SK-N-SH (cell line): ENCODE measurements at regions not wholly inside any gene's neighbourhood (a gene's known extent, or its start where the extent isn't known, plus 50 kb on each side); places are given as distances from the start of the nearest gene placed in this dataset.

Experiments
- CTCF ChIA-PET: fragments of 300-600, 350-600 bp; formaldehyde crosslinking; extraction: SDS; loops from one replicate; lab custom pipeline; 2021; lab: Yijun Ruan, JAX
- POLR2A ChIA-PET: fragments of 350-600 bp; sonication (Branson Sonifier 250); formaldehyde crosslinking; extraction: SDS; loops from one replicate; lab custom pipeline; 2020; ENCODE audit warnings: antibody characterized with exemption, inconsistent platforms; lab: Yijun Ruan, JAX
- DNase-seq: peaks from one replicate; pipeline ENCODE4 v3.0.0; 2012
- H2AFZ ChIP-seq: fragments of 200-600 bp; sonication (generic); 2 replicates; pipeline ENCODE4 v1.8.1; 2016; ENCODE audit warnings: antibody characterized with exemption, mild to moderate bottlenecking, low read depth
- H3F3A ChIP-seq: fragments of 200-600 bp; sonication (generic); replicated peaks from 2 replicates; pipeline ENCODE3; 2016; ENCODE audit warnings: antibody characterized with exemption, mild to moderate bottlenecking; ENCODE audit not compliant: insufficient read depth
- H3K27ac ChIP-seq, 2 experiments: fragments of 200-500 bp in 1 of 2; fragments of 200-600 bp in 1 of 2; sonication (Bioruptor generic) in 1 of 2; sonication (generic), shearing (Covaris generic) in 1 of 2; 2 replicates each; pipeline versions ENCODE4 v1.5.1 to v1.6.1; 2014 to 2016; ENCODE audit warnings: low read depth in 2 of 2, inconsistent platforms in 1 of 2, low read length in 1 of 2, mild to moderate bottlenecking in 1 of 2, mixed read lengths in 1 of 2
- H3K27me3 ChIP-seq: fragments of 200-600 bp; sonication (generic), shearing (Covaris generic); 2 replicates; pipeline ENCODE4 v1.6.1; 2016; ENCODE audit warnings: mixed run types; ENCODE audit not compliant: insufficient read depth
- H3K36me3 ChIP-seq, 2 experiments: fragments of 200-500 bp in 1 of 2; fragments of 200-600 bp in 1 of 2; sonication (Bioruptor generic) in 1 of 2; sonication (generic) in 1 of 2; replicated peaks in 1 of 2; 2 replicates each; pipeline versions ENCODE3 to v1.5.1; 2014 to 2016; ENCODE audit warnings: low read length in 1 of 2, mild to moderate bottlenecking in 1 of 2; ENCODE audit not compliant: insufficient read depth in 2 of 2, control insufficient read depth in 1 of 2
- H3K4me1 ChIP-seq, 2 experiments: fragments of 200-500 bp in 1 of 2; fragments of 200-600 bp in 1 of 2; sonication (Bioruptor generic) in 1 of 2; sonication (generic), shearing (Covaris generic) in 1 of 2; 2 replicates each; pipeline versions ENCODE4 v1.5.1 to v1.6.1; 2014 to 2016; ENCODE audit warnings: low read depth in 1 of 2, low read length in 1 of 2, mixed run types in 1 of 2; ENCODE audit not compliant: insufficient read depth in 2 of 2, control insufficient read depth in 1 of 2
- H3K4me2 ChIP-seq: fragments of 200-600 bp; sonication (generic), shearing (Covaris generic); 2 replicates; pipeline ENCODE4 v1.6.1; 2017; ENCODE audit warnings: mixed run types
- H3K4me3 ChIP-seq, 2 experiments: fragments of 200-500 bp in 1 of 2; fragments of 200-600 bp in 1 of 2; sonication (Bioruptor generic) in 1 of 2; sonication (generic), shearing (Covaris generic) in 1 of 2; 2 replicates each; pipeline versions ENCODE4 v1.5.1 to v1.8.1; 2014 to 2016; ENCODE audit warnings: low read depth in 2 of 2, inconsistent platforms in 1 of 2, low read length in 1 of 2, mild to moderate bottlenecking in 1 of 2, mixed read lengths in 1 of 2, moderate library complexity in 1 of 2
- H3K79me2 ChIP-seq: fragments of 200-600 bp; sonication (generic); 2 replicates; pipeline ENCODE4 v1.8.1; 2017; ENCODE audit warnings: mild to moderate bottlenecking; ENCODE audit not compliant: insufficient read depth
- H3K9ac ChIP-seq: fragments of 200-600 bp; sonication (generic); 2 replicates; pipeline ENCODE4 v1.6.1; 2017; ENCODE audit warnings: mixed run types
- H3K9me2 ChIP-seq: fragments of 200-600 bp; sonication (generic); 2 replicates; pipeline ENCODE4 v1.6.1; 2017; ENCODE audit warnings: mixed run types
- H3K9me3 ChIP-seq: fragments of 200-600 bp; sonication (generic); 2 replicates; pipeline ENCODE4 v1.6.1; 2017; ENCODE audit warnings: mixed run types, mild to moderate bottlenecking, moderate library complexity
- H4K20me1 ChIP-seq: fragments of 200-600 bp; sonication (generic); 2 replicates; pipeline ENCODE4 v1.6.1; 2017; ENCODE audit warnings: mild to moderate bottlenecking, mixed run types; ENCODE audit not compliant: insufficient read depth
- CHD2 ChIP-seq: fragments of 150-350 bp; IDR thresholded peaks from 2 replicates; pipeline ENCODE4 v1.6.1; 2018; ENCODE audit warnings: low read length; ENCODE audit not compliant: partially characterized antibody
- EP300 ChIP-seq, 2 experiments: IDR thresholded peaks; 2 replicates each; pipeline versions ENCODE4 v1.4.0 to v1.6.1; 2012; ENCODE audit warnings: borderline replicate concordance in 1 of 2, low read depth in 1 of 2, low read length in 1 of 2
- EZH2phosphoT487 ChIP-seq: fragments of 200-600 bp; sonication (generic); IDR thresholded peaks from 2 replicates; pipeline ENCODE4 v1.6.1; 2017; ENCODE audit warnings: low read depth, mixed run types, mild to moderate bottlenecking, antibody characterized with exemption, moderate library complexity, borderline replicate concordance
- FOSL2 ChIP-seq: IDR thresholded peaks from 2 replicates; pipeline ENCODE4 v1.4.0; 2012; ENCODE audit warnings: low read depth, mild to moderate bottlenecking, moderate library complexity, borderline replicate concordance
- FOXJ3 ChIP-seq: sonication (generic); formaldehyde crosslinking; IDR thresholded peaks from 2 replicates; pipeline ENCODE4 v1.5.1; 2020; ENCODE audit warnings: mild to moderate bottlenecking, missing genetic modification reagents
- FOXM1 ChIP-seq: IDR thresholded peaks from 2 replicates; pipeline ENCODE4 v1.4.0; 2012; ENCODE audit warnings: low read depth, mild to moderate bottlenecking
- JUND ChIP-seq: IDR thresholded peaks from 2 replicates; pipeline ENCODE4 v1.4.0; 2012
- MEF2A ChIP-seq: IDR thresholded peaks from 2 replicates; pipeline ENCODE4 v1.4.0; 2012; ENCODE audit warnings: low read depth, borderline replicate concordance
- MXI1 ChIP-seq: IDR thresholded peaks from 2 replicates; pipeline ENCODE4 v1.6.1; 2012; ENCODE audit warnings: mild to moderate bottlenecking, low read depth, low read length, improper control_type of control experiment
- RCOR1 ChIP-seq: fragments of 150-350 bp; IDR thresholded peaks from 2 replicates; pipeline ENCODE4 v1.6.1; 2017; ENCODE audit warnings: antibody characterized with exemption, low read length
- RFX5 ChIP-seq: IDR thresholded peaks from 2 replicates; pipeline ENCODE4 v1.6.1; 2012; ENCODE audit warnings: mild to moderate bottlenecking, improper control_type of control experiment, low read length
- RXRA ChIP-seq: IDR thresholded peaks from 2 replicates; pipeline ENCODE4 v1.4.0; 2012; ENCODE audit warnings: low read depth, mild to moderate bottlenecking, borderline replicate concordance
- SIN3A ChIP-seq: IDR thresholded peaks from 2 replicates; pipeline ENCODE4 v1.6.1; 2012; ENCODE audit warnings: low read depth, mild to moderate bottlenecking, low read length, moderate library complexity, borderline replicate concordance
- TAF1 ChIP-seq: IDR thresholded peaks from 2 replicates; pipeline ENCODE4 v1.6.1; 2012; ENCODE audit warnings: low read depth, mild to moderate bottlenecking, low read length, moderate library complexity, borderline replicate concordance
- TCF12 ChIP-seq: IDR thresholded peaks from 2 replicates; pipeline ENCODE4 v1.4.0; 2012
- TEAD4 ChIP-seq: IDR thresholded peaks from 2 replicates; pipeline ENCODE4 v1.4.0; 2012; ENCODE audit warnings: mild to moderate bottlenecking, borderline replicate concordance; ENCODE audit not compliant: insufficient read depth
- YY1 ChIP-seq: IDR thresholded peaks from 2 replicates; pipeline ENCODE4 v1.4.0; 2012; ENCODE audit warnings: low read depth, mild to moderate bottlenecking
- WGBS: methylation state at CpG from one replicate; pipeline ENCODE4 v1.1.6; 2017; ENCODE audit warnings: low lambda C conversion rate; 5-methylcytosine and 5-hydroxymethylcytosine counted together
- TF ChIP-seq, protein P1 (sequence below): fragments of 150-350 bp; IDR thresholded peaks from 2 replicates; pipeline ENCODE4 v1.6.1; 2016; ENCODE audit warnings: mild to moderate bottlenecking, low read depth, low read length
- TF ChIP-seq, protein P2 (sequence below): IDR thresholded peaks from 2 replicates; pipeline ENCODE4 v1.4.0; 2012; ENCODE audit warnings: low read depth, borderline replicate concordance
- TF ChIP-seq, protein P3 (sequence below): IDR thresholded peaks from 2 replicates; pipeline ENCODE4 v1.6.1; 2012; ENCODE audit warnings: mild to moderate bottlenecking, low read depth, low read length, moderate library complexity
- TF ChIP-seq, protein P4 (sequence below): fragments of 150-350 bp; IDR thresholded peaks from 2 replicates; pipeline ENCODE4 v1.6.1; 2017; ENCODE audit warnings: antibody characterized with exemption, low read length, low read depth, borderline replicate concordance

DNA sequence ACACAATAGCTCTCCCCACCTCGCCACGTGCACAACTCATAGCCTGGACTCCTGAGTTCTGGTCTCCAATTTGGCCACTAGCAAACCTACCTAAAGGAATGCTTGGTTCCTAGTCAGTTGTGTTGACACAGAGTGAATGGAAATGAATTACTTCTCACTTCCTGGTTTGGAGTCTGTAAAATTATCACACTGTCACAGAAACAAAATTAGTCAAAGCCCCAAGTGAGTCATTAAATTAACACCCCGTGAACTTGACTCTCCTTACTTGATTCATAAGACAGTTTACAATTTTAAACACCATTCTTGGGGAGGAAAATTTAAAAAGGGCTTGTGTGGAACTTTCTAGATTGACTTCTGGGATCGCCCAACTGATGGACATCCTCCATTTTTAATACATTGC, 276.2 kb upstream of the CTNNB1 start:
- Histone ChIP-seq H3K4me2 (no peak overlapping the region), H2AFZ (no peak overlapping the region), H3K27ac (no peak overlapping the region), H3K9me2 (no peaks in the 10 kb centered on the region), H3K4me3 (no peak overlapping the region), H3K27me3 (no peaks in the 10 kb centered on the region), H3K4me1 (no peaks in the 10 kb centered on the region), H3K79me2 (no peaks in the 10 kb centered on the region), H3F3A (no peaks in the 10 kb centered on the region), H3K9me3 (no peaks in the 10 kb centered on the region), H4K20me1 (no peaks in the 10 kb centered on the region), H3K36me3 (no peaks in the 10 kb centered on the region), H3K9ac (no peak overlapping the region)
- POLR2A ChIA-PET, result no interaction called here
- TF ChIP-seq TEAD4 (no peak), TCF12 (no peak), MEF2A (no peak), FOSL2 (no peak), RXRA (no peak), CHD2 (no peak), FOXM1 (no peak), JUND (no peak), TAF1 (no peak), RFX5 (no peak), SIN3A (no peak), EZH2phosphoT487 (no peak), YY1 (no peak), FOXJ3 (no peak), MXI1 (no peak), RCOR1 (no peak)
- TF ChIP-seq, protein P1, sequence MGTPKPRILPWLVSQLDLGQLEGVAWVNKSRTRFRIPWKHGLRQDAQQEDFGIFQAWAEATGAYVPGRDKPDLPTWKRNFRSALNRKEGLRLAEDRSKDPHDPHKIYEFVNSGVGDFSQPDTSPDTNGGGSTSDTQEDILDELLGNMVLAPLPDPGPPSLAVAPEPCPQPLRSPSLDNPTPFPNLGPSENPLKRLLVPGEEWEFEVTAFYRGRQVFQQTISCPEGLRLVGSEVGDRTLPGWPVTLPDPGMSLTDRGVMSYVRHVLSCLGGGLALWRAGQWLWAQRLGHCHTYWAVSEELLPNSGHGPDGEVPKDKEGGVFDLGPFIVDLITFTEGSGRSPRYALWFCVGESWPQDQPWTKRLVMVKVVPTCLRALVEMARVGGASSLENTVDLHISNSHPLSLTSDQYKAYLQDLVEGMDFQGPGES, result no peak
- TF ChIP-seq, protein P2, sequence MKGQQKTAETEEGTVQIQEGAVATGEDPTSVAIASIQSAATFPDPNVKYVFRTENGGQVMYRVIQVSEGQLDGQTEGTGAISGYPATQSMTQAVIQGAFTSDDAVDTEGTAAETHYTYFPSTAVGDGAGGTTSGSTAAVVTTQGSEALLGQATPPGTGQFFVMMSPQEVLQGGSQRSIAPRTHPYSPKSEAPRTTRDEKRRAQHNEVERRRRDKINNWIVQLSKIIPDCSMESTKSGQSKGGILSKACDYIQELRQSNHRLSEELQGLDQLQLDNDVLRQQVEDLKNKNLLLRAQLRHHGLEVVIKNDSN, result no peak
- CTCF ChIA-PET, result no interaction called here
- 19% methylated on average over 4 of the region's 4 CpGs for WGBS
- DNase-seq, result no peak

DNA sequence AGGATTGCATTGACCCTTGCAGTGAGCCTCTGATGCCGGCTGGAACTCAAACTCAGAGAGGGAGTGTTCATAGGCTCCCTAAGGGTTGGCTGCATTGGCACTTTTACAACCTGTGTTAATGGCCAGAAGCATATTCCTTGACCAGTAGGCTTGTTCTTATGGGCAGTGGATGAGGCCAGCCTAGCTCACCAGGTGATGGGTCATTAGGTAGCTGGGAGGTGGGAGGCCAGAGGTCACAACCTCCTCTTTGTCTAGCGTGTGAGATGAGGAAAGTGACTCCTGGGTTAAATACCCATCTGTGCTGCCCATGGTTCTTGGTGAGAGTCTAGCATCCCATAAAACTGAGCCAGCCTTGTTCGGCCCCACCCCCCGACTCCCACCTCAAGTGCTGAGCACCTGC, 275.7 kb upstream of the CTNNB1 start:
- Histone ChIP-seq H3K9me3 (no peaks in the 10 kb centered on the region), H3K36me3 (no peaks in the 10 kb centered on the region), H3K4me3 (no peak overlapping the region), H3F3A (no peaks in the 10 kb centered on the region), H3K9me2 (no peaks in the 10 kb centered on the region), H3K27ac (no peak overlapping the region), H3K79me2 (no peaks in the 10 kb centered on the region), H3K9ac (no peak overlapping the region), H3K4me2 (no peak overlapping the region), H3K4me1 (no peaks in the 10 kb centered on the region), H4K20me1 (no peaks in the 10 kb centered on the region), H2AFZ (no peak overlapping the region), H3K27me3 (no peaks in the 10 kb centered on the region)
- CTCF ChIA-PET, result no interaction called here
- DNase-seq, result no peak
- POLR2A ChIA-PET, result no interaction called here
- 60% methylated on average over 4 of the region's 4 CpGs for WGBS
- TF ChIP-seq MEF2A (no peak), TCF12 (no peak), EZH2phosphoT487 (no peak), EP300 (IDR thresholded peaks at IDR 0.05; ENCODE audit: borderline replicate concordance in 1 of 2, low read depth in 1 of 2, low read length in 1 of 2) (no peak), RFX5 (no peak), JUND (no peak)
- TF ChIP-seq, protein P3, sequence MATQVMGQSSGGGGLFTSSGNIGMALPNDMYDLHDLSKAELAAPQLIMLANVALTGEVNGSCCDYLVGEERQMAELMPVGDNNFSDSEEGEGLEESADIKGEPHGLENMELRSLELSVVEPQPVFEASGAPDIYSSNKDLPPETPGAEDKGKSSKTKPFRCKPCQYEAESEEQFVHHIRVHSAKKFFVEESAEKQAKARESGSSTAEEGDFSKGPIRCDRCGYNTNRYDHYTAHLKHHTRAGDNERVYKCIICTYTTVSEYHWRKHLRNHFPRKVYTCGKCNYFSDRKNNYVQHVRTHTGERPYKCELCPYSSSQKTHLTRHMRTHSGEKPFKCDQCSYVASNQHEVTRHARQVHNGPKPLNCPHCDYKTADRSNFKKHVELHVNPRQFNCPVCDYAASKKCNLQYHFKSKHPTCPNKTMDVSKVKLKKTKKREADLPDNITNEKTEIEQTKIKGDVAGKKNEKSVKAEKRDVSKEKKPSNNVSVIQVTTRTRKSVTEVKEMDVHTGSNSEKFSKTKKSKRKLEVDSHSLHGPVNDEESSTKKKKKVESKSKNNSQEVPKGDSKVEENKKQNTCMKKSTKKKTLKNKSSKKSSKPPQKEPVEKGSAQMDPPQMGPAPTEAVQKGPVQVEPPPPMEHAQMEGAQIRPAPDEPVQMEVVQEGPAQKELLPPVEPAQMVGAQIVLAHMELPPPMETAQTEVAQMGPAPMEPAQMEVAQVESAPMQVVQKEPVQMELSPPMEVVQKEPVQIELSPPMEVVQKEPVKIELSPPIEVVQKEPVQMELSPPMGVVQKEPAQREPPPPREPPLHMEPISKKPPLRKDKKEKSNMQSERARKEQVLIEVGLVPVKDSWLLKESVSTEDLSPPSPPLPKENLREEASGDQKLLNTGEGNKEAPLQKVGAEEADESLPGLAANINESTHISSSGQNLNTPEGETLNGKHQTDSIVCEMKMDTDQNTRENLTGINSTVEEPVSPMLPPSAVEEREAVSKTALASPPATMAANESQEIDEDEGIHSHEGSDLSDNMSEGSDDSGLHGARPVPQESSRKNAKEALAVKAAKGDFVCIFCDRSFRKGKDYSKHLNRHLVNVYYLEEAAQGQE, result no peak
- TF ChIP-seq, protein P2, result no peak
- TF ChIP-seq, protein P4, sequence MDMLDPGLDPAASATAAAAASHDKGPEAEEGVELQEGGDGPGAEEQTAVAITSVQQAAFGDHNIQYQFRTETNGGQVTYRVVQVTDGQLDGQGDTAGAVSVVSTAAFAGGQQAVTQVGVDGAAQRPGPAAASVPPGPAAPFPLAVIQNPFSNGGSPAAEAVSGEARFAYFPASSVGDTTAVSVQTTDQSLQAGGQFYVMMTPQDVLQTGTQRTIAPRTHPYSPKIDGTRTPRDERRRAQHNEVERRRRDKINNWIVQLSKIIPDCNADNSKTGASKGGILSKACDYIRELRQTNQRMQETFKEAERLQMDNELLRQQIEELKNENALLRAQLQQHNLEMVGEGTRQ, result no peak
- TF ChIP-seq, protein P1, result no peak
